Fibroblast of pulmonary artery (primary cell): ENCODE measurements at regions not wholly inside any gene's neighbourhood (a gene's known extent, or its start where the extent isn't known, plus 50 kb on each side); places are given as distances from the start of the nearest gene placed in this dataset.

Source experiments
- DNase-seq: peaks from one replicate; pipeline ENCODE4 v3.0.0-alpha.2; 2010; ENCODE audit warnings: low read depth
- H3K4me3 ChIP-seq: replicated peaks from 2 replicates; pipeline ENCODE4 v1.5.1; 2011; ENCODE audit warnings: low read depth, mild to moderate bottlenecking, control low read depth, low read length, moderate library complexity
- CTCF ChIP-seq: IDR thresholded peaks from 2 replicates; pipeline ENCODE4 v1.5.1; 2011; ENCODE audit warnings: mild to moderate bottlenecking, control low read depth, low read length, inconsistent platforms; ENCODE audit errors: missing control alignments

GRCh38 chr19:32186542-32187330 is 158.7 kb upstream of the ZNF507 start:
- no peak for DNase-seq
- no peak overlapping the region for H3K4me3 ChIP-seq
- no peak for TF ChIP-seq CTCF

GRCh38 chr19:32188921-32189320 is 156.5 kb upstream of the ZNF507 start:
- no peak for TF ChIP-seq CTCF
- H3K4me3 ChIP-seq = no peak overlapping the region
- no peak for DNase-seq

GRCh38 chr19:32189956-32190706 is 155.3 kb upstream of the ZNF507 start:
- TF ChIP-seq CTCF = no peak
- H3K4me3 ChIP-seq = no peak overlapping the region

GRCh38 chr19:32191921-32192320 is 153.5 kb upstream of the ZNF507 start:
- H3K4me3 ChIP-seq = no peak overlapping the region
- no peak for TF ChIP-seq CTCF
- no peak for DNase-seq

More at GRCh38 chr19:32189956-32190706, 155.3 kb upstream of the ZNF507 start:
- DNase-seq = no peak

- TF ChIP-seq CTCF = no peak
- no peak overlapping the region for H3K4me3 ChIP-seq
- DNase-seq = no peak
Measured at GRCh38 chr19:32195706-32196610, 149.5 kb upstream of the ZNF507 start.

- H3K4me3 ChIP-seq = no peak overlapping the region
- TF ChIP-seq CTCF = no peak
- no peak for DNase-seq
Measured at GRCh38 chr19:32196690-32197420, 148.6 kb upstream of the ZNF507 start.
